B cell (primary cell): ENCODE measurements at regions not wholly inside any gene's neighbourhood (a gene's known extent, or its start where the extent isn't known, plus 50 kb on each side); places are given as distances from the start of the nearest gene placed in this dataset.

ENCODE experiments used
- ATAC-seq: fragments of 200-7000 bp; cut with Tn5 transposase; one replicate; pipeline ENCODE4 v1.10.0; 2021; ENCODE audit warnings: low read depth, mild to moderate bottlenecking, moderate number of reproducible peaks, moderate library complexity
- CTCF ChIA-PET: fragments of 350-600 bp; sonication (Branson Sonifier 250); formaldehyde crosslinking; loops from one replicate; lab custom pipeline; 2021; ENCODE audit warnings: antibody characterized with exemption, inconsistent platforms; lab: Charles Lee
- POLR2A ChIA-PET: fragments of 350-600 bp; sonication (Branson Sonifier 250); formaldehyde crosslinking; loops from one replicate; lab custom pipeline; 2021; ENCODE audit warnings: antibody characterized with exemption; lab: Charles Lee
- DNase-seq: peaks from one replicate; pipeline ENCODE4 v3.0.0; 2013
- H2AFZ ChIP-seq: 2 replicates; pipeline ENCODE4 v1.6.1; 2012; ENCODE audit warnings: mild to moderate bottlenecking, low read depth, low read length; ENCODE audit not compliant: insufficient read depth, poor library complexity, severe bottlenecking
- H3K27ac ChIP-seq, 2 donors: 1 replicate in 1 of 2; 2 replicates in 1 of 2; pipeline ENCODE4 v1.5.1; 2012 to 2013; ENCODE audit warnings: low read length in 2 of 2, mild to moderate bottlenecking in 2 of 2, moderate library complexity in 1 of 2
- H3K27me3 ChIP-seq, 4 experiments: fragments of 200-600 bp in 1 of 4; sonication (generic) in 1 of 4; replicated peaks in 1 of 4; 1 replicate in 2 of 4; 2 replicates in 2 of 4; pipeline versions ENCODE4 v1.6.1 to v1.7.0; 2013 to 2016; ENCODE audit warnings: low read length in 3 of 4, mild to moderate bottlenecking in 2 of 4, mixed read lengths in 1 of 4, moderate library complexity in 1 of 4; ENCODE audit not compliant: insufficient read depth in 4 of 4, control insufficient read depth in 3 of 4; ENCODE audit errors: control extremely low read depth in 1 of 4
- H3K36me3 ChIP-seq, 2 experiments: replicated peaks in 1 of 2; 1 replicate in 1 of 2; 2 replicates in 1 of 2; pipeline versions ENCODE4 v1.6.1 to v1.7.1; 2013; ENCODE audit warnings: low read length in 1 of 2; ENCODE audit not compliant: insufficient read depth in 2 of 2, control insufficient read depth in 1 of 2; ENCODE audit errors: control extremely low read depth in 1 of 2, extremely low read depth in 1 of 2
- H3K4me1 ChIP-seq, 2 donors: fragments of 200-600 bp in 1 of 2; sonication (generic) in 1 of 2; 1 replicate in 1 of 2; 2 replicates in 1 of 2; pipeline versions ENCODE4 v1.5.1 to v1.6.1; 2013 to 2017; ENCODE audit warnings: low read length in 2 of 2; ENCODE audit not compliant: control insufficient read depth in 2 of 2, insufficient read depth in 2 of 2
- H3K4me2 ChIP-seq: replicated peaks from 2 replicates; pipeline ENCODE3; 2012; ENCODE audit warnings: mild to moderate bottlenecking, low read depth, low read length; ENCODE audit not compliant: poor library complexity, severe bottlenecking
- H3K4me3 ChIP-seq, 5 experiments: fragments of 200-600 bp in 1 of 5; sonication (generic) in 1 of 5; 1 replicate in 3 of 5; 2 replicates in 2 of 5; pipeline versions ENCODE4 v1.5.1 to v1.7.0; 2011 to 2016; ENCODE audit warnings: low read length in 4 of 5, mild to moderate bottlenecking in 4 of 5, low read depth in 2 of 5, control low read depth in 1 of 5, moderate library complexity in 1 of 5; ENCODE audit not compliant: insufficient read depth in 1 of 5; ENCODE audit errors: control extremely low read depth in 1 of 5, extremely low read depth in 1 of 5
- H3K79me2 ChIP-seq: fragments of 200-600 bp; sonication (generic); one replicate; pipeline ENCODE4 v1.6.0; 2016; ENCODE audit warnings: low read length; ENCODE audit not compliant: control insufficient read depth, insufficient read depth
- H3K9ac ChIP-seq: fragments of 200-600 bp; sonication (generic); 2 replicates; pipeline ENCODE4 v1.6.1; 2017; ENCODE audit warnings: mild to moderate bottlenecking, low read length, moderate library complexity
- H3K9me3 ChIP-seq, 3 donors: one replicate each; pipeline versions ENCODE4 v1.6.1 to v1.7.1; 2013; ENCODE audit warnings: low read length in 2 of 3; ENCODE audit not compliant: control insufficient read depth in 2 of 3, insufficient read depth in 1 of 3; ENCODE audit errors: control extremely low read depth in 1 of 3
- H4K20me1 ChIP-seq: 2 replicates; pipeline ENCODE4 v1.6.0; 2012; ENCODE audit warnings: mild to moderate bottlenecking, low read length; ENCODE audit not compliant: insufficient read depth, control insufficient read depth, poor library complexity, severe bottlenecking
- H3K27ac Mint-ChIP-seq: one replicate; pipeline ENCODE4 v1.8.0; 2021; ENCODE audit warnings: mixed read lengths
- H3K27me3 Mint-ChIP-seq: one replicate; pipeline ENCODE4 v1.8.0; 2021; ENCODE audit warnings: mixed read lengths
- H3K4me1 Mint-ChIP-seq: one replicate; pipeline ENCODE4 v1.8.0; 2021; ENCODE audit warnings: mixed read lengths
- H3K4me3 Mint-ChIP-seq: one replicate; pipeline ENCODE4 v1.8.0; 2021; ENCODE audit warnings: mixed read lengths
- H3K9me3 Mint-ChIP-seq: one replicate; pipeline ENCODE4 v1.8.0; 2022; ENCODE audit warnings: mixed read lengths; ENCODE audit not compliant: insufficient read depth
- CTCF ChIP-seq: fragments of 200-600 bp; IDR thresholded peaks from one replicate; pipeline ENCODE4 v1.8.0; 2022; ENCODE audit warnings: antibody characterized with exemption, mild to moderate bottlenecking
- EZH2 ChIP-seq: IDR thresholded peaks from 2 replicates; pipeline ENCODE4 v1.6.1; 2012; ENCODE audit warnings: borderline replicate concordance, low read depth, mild to moderate bottlenecking, moderate library complexity, low read length; ENCODE audit not compliant: insufficient read depth, poor library complexity, severe bottlenecking
- WGBS: methylation state at CpG from one replicate; pipeline ENCODE4 v1.1.5; 2013; ENCODE audit warnings: missing lambda C conversion rate; ENCODE audit not compliant: insufficient coverage; 5-methylcytosine and 5-hydroxymethylcytosine counted together
- intact Hi-C: fragments of 100-400 bp; cut with micrococcal nuclease; formaldehyde crosslinking; loops from one replicate; pipeline ENCODE4 v1.10.0; 2022

- no peak for ATAC-seq
- no peak overlapping the region for H3K9ac ChIP-seq
- no peaks in the 10 kb centered on the region for H3K27me3 ChIP-seq
- H3K9me3 ChIP-seq = peaks cover 0 to 10% (median 4%) of the 10 kb centered on the region in 3 donors
- Mint-ChIP-seq H3K4me3 (no peak overlapping the region), H3K27me3 (no peaks in the 10 kb centered on the region), H3K4me1 (no peaks in the 10 kb centered on the region), H3K27ac (no peak overlapping the region), H3K9me3 (peaks cover 5% of the 10 kb centered on the region)
- no peak overlapping the region for H3K27ac ChIP-seq
- no peak overlapping the region for H2AFZ ChIP-seq
- intact Hi-C loops = no loop called here
- no peak overlapping the region for H3K4me2 ChIP-seq
- TF ChIP-seq EZH2 = no peak
- TF ChIP-seq CTCF = no peak
- no peak overlapping the region for H3K4me3 ChIP-seq
- ChIA-PET POLR2A (no interaction called here), CTCF (no interaction called here)
- no peaks in the 10 kb centered on the region for H3K79me2 ChIP-seq
- no peak for DNase-seq
- H3K36me3 ChIP-seq = no peaks in the 10 kb centered on the region
- H3K4me1 ChIP-seq = no peaks in the 10 kb centered on the region
- WGBS = 100% methylated on average over 1 of the region's 6 CpGs
- H4K20me1 ChIP-seq = no peaks in the 10 kb centered on the region
These were observed 1435.7 kb upstream of the ADGRB3 start for GRCh38 chr6:67199425-67199824.

- Histone ChIP-seq H3K79me2 (no peaks in the 10 kb centered on the region), H3K9ac (no peak overlapping the region), H2AFZ (no peak overlapping the region), H3K27me3 (no peaks in the 10 kb centered on the region), H3K4me2 (no peak overlapping the region), H3K27ac (no peak overlapping the region), H3K9me3 (peaks cover 0 to 2% (median 0%) of the 10 kb centered on the region in 3 donors), H3K36me3 (no peaks in the 10 kb centered on the region), H4K20me1 (no peaks in the 10 kb centered on the region), H3K4me3 (no peak overlapping the region), H3K4me1 (no peaks in the 10 kb centered on the region)
- ATAC-seq = no peak
- TF ChIP-seq EZH2 = no peak
- TF ChIP-seq CTCF = no peak
- POLR2A ChIA-PET = no interaction called here
- Mint-ChIP-seq H3K27ac (no peak overlapping the region), H3K9me3 (peaks cover 4% of the 10 kb centered on the region), H3K4me3 (no peak overlapping the region), H3K27me3 (no peaks in the 10 kb centered on the region), H3K4me1 (no peaks in the 10 kb centered on the region)
- DNase-seq = no peak
- intact Hi-C loops = no loop called here
- CTCF ChIA-PET = no interaction called here
These were observed 1444.3 kb upstream of the ADGRB3 start for GRCh38 chr6:67190733-67191132.
